CD14-positive monocyte (primary cell): ENCODE measurements at regions not wholly inside any gene's neighbourhood (a gene's known extent, or its start where the extent isn't known, plus 50 kb on each side); places are given as distances from the start of the nearest gene placed in this dataset.

Experiments used
- DNase-seq, 3 donors: peaks; one replicate each; pipeline ENCODE4 v3.0.0-alpha.2; 2011 to 2022
- H2AFZ ChIP-seq: 2 replicates; pipeline ENCODE4 v1.6.0; 2012; ENCODE audit warnings: mild to moderate bottlenecking, low read depth, low read length, inconsistent platforms; ENCODE audit not compliant: insufficient read depth, poor library complexity, severe bottlenecking
- H3K27ac ChIP-seq, 2 donors: 1 replicate in 1 of 2; 2 replicates in 1 of 2; pipeline ENCODE4 v1.5.1; 2012 to 2013; ENCODE audit warnings: low read length in 2 of 2, control low read depth in 1 of 2, inconsistent platforms in 1 of 2, low read depth in 1 of 2, mild to moderate bottlenecking in 1 of 2
- H3K27me3 ChIP-seq, 2 donors: one replicate each; pipeline versions ENCODE4 v1.6.0 to v1.6.1; 2011 to 2013; ENCODE audit warnings: low read length in 2 of 2; ENCODE audit not compliant: control insufficient read depth in 2 of 2, insufficient read depth in 2 of 2
- H3K36me3 ChIP-seq, 2 donors: replicated peaks in 1 of 2; 1 replicate in 1 of 2; 2 replicates in 1 of 2; pipeline versions ENCODE4 v1.5.1 to v1.6.1; 2012 to 2013; ENCODE audit warnings: low read length in 2 of 2, control low read depth in 1 of 2, inconsistent platforms in 1 of 2, mild to moderate bottlenecking in 1 of 2; ENCODE audit not compliant: insufficient read depth in 2 of 2, control insufficient read depth in 1 of 2
- H3K4me1 ChIP-seq, 2 donors: 1 replicate in 1 of 2; 2 replicates in 1 of 2; pipeline versions ENCODE4 v1.5.1 to v1.6.1; 2012 to 2013; ENCODE audit warnings: low read length in 2 of 2, control low read depth in 1 of 2, inconsistent platforms in 1 of 2, mild to moderate bottlenecking in 1 of 2, moderate library complexity in 1 of 2; ENCODE audit not compliant: insufficient read depth in 2 of 2, control insufficient read depth in 1 of 2
- H3K4me2 ChIP-seq: replicated peaks from 2 replicates; pipeline ENCODE3; 2012; ENCODE audit warnings: low read length, moderate library complexity, mild to moderate bottlenecking; ENCODE audit not compliant: poor library complexity, severe bottlenecking; ENCODE audit errors: extremely low read depth
- H3K4me3 ChIP-seq, 3 experiments: fragments of 200-600 bp in 1 of 3; sonication (generic) in 1 of 3; replicated peaks in 1 of 3; 1 replicate in 2 of 3; 2 replicates in 1 of 3; pipeline ENCODE4 v1.5.1; 2011 to 2013; ENCODE audit warnings: low read length in 3 of 3, mild to moderate bottlenecking in 3 of 3, control low read depth in 2 of 3, low read depth in 2 of 3, inconsistent platforms in 1 of 3, moderate library complexity in 1 of 3
- H3K79me2 ChIP-seq: 2 replicates; pipeline ENCODE4 v1.6.0; 2012; ENCODE audit warnings: mild to moderate bottlenecking, control low read depth, inconsistent platforms, low read length, moderate library complexity; ENCODE audit not compliant: insufficient read depth
- H3K9ac ChIP-seq: 2 replicates; pipeline ENCODE4 v1.6.0; 2017; ENCODE audit warnings: low read length, mild to moderate bottlenecking; ENCODE audit not compliant: insufficient read depth, poor library complexity, severe bottlenecking
- H3K9me3 ChIP-seq, 2 donors: replicated peaks in 1 of 2; 1 replicate in 1 of 2; 2 replicates in 1 of 2; pipeline versions ENCODE4 v1.5.1 to v1.6.1; 2012 to 2013; ENCODE audit warnings: low read length in 2 of 2, control low read depth in 1 of 2; ENCODE audit not compliant: control insufficient read depth in 1 of 2, insufficient read depth in 1 of 2
- H4K20me1 ChIP-seq: 2 replicates; pipeline ENCODE4 v1.6.0; 2012; ENCODE audit warnings: mild to moderate bottlenecking, low read length, control low read depth, moderate library complexity; ENCODE audit not compliant: insufficient read depth
- H3K27ac Mint-ChIP-seq, 7 donors: one replicate each; pipeline ENCODE4 v1.8.0; 2020; ENCODE audit warnings: mild to moderate bottlenecking in 7 of 7, mixed read lengths in 7 of 7, moderate library complexity in 6 of 7, inconsistent platforms in 2 of 7
- H3K27me3 Mint-ChIP-seq, 3 donors: one replicate each; pipeline ENCODE4 v1.8.0; 2021 to 2022; ENCODE audit warnings: low read depth in 3 of 3, mild to moderate bottlenecking in 3 of 3, mixed read lengths in 3 of 3, moderate library complexity in 3 of 3, inconsistent platforms in 1 of 3
- H3K36me3 Mint-ChIP-seq, 2 donors: one replicate each; pipeline ENCODE4 v1.8.0; 2020; ENCODE audit warnings: mixed read lengths in 2 of 2, inconsistent platforms in 1 of 2, mild to moderate bottlenecking in 1 of 2
- H3K4me1 Mint-ChIP-seq: one replicate; pipeline ENCODE4 v1.8.0; 2020; ENCODE audit warnings: mild to moderate bottlenecking, mixed read lengths
- H3K4me3 Mint-ChIP-seq, 2 donors: one replicate each; pipeline ENCODE4 v1.8.0; 2020; ENCODE audit warnings: mild to moderate bottlenecking in 2 of 2, mixed read lengths in 2 of 2, moderate library complexity in 1 of 2
- H3K9me3 Mint-ChIP-seq, 7 donors: one replicate each; pipeline ENCODE4 v1.8.0; 2020 to 2022; ENCODE audit warnings: mixed read lengths in 7 of 7, mild to moderate bottlenecking in 6 of 7, moderate library complexity in 6 of 7, inconsistent platforms in 2 of 7
- WGBS: methylation state at CpG from one replicate; pipeline ENCODE4 v1.1.5; 2013; ENCODE audit warnings: missing lambda C conversion rate; ENCODE audit not compliant: insufficient coverage; 5-methylcytosine and 5-hydroxymethylcytosine counted together
- intact Hi-C, 2 donors: fragments of 100-400 bp; cut with micrococcal nuclease; formaldehyde crosslinking; loops; one replicate each; pipeline versions ENCODE4 v1.15.0 to v1.15.1; 2023
- TF ChIP-seq, protein P1 (sequence below): fragments of 200-600 bp; IDR thresholded peaks from one replicate; pipeline ENCODE4 v1.8.0; 2022; ENCODE audit warnings: antibody characterized with exemption, mild to moderate bottlenecking

DNA sequence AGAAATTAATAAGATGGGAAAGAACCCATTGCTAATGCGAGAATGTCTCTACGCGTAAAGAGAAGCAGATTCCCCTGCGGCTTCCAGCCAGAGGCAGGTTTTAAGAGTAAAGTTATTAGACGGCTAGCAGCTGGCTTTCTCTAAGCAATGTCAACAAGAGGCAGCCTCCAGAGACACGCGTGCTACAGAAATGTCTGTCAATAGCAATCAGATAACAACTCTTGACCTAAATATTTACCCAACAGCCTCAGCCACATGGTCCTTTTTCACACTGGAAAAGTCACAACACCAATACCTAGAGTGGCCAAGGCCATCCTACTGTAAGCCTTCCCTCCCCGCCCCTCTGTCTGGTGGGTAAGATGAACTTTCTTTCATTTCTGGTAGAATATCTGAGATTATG, 146.0 kb upstream of the SFSWAP start:
- no peaks in the 10 kb centered on the region for H3K4me1 Mint-ChIP-seq
- intact Hi-C loops = no loop called here

DNA sequence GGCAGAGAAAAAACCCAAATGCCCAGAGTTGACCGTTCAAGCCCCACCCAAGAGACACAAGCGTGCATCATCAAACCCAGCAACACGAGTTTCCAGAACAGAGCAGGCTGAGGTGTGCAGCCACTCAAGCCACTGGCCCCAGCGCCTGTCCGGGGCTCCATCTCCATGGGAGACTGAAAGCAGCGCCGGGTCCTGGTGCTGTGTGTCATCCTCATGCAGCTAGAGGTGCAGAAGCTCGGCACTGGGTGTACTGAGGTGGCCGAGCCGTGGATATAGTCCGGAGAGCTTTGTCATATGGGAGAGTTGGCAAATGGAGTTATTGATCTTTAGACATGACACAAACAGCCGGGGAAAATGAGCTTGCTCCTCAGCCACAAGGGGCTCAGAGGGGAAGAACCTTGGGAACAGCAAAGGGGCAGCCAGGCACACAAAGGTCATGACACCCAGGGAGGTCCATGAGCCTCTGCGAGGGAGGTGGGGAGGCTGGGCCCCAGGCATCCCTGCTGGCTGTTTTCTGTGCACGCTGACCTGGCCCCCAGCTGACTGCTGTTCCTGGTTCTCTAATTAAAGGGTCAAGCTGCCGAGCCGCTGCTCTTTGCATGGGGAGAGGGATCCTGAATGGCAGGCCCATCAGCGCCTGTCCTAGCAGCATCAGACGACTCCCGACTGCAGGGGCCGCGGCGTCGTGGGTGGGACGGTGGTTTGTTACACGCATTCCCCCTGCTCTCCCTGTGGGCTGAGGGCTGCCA, 145.4 kb upstream of the SFSWAP start:
- no peak overlapping the region for H3K27ac Mint-ChIP-seq
- WGBS = 90% methylated on average over 16 of the region's 25 CpGs
- TF ChIP-seq, protein P1, sequence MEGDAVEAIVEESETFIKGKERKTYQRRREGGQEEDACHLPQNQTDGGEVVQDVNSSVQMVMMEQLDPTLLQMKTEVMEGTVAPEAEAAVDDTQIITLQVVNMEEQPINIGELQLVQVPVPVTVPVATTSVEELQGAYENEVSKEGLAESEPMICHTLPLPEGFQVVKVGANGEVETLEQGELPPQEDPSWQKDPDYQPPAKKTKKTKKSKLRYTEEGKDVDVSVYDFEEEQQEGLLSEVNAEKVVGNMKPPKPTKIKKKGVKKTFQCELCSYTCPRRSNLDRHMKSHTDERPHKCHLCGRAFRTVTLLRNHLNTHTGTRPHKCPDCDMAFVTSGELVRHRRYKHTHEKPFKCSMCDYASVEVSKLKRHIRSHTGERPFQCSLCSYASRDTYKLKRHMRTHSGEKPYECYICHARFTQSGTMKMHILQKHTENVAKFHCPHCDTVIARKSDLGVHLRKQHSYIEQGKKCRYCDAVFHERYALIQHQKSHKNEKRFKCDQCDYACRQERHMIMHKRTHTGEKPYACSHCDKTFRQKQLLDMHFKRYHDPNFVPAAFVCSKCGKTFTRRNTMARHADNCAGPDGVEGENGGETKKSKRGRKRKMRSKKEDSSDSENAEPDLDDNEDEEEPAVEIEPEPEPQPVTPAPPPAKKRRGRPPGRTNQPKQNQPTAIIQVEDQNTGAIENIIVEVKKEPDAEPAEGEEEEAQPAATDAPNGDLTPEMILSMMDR = no peak
- Histone ChIP-seq H3K4me2 (no peak overlapping the region), H3K79me2 (no peaks in the 10 kb centered on the region), H2AFZ (no peak overlapping the region), H3K9me3 (no peaks in the 10 kb centered on the region), H3K4me3 (no peak overlapping the region), H3K36me3 (no peaks in the 10 kb centered on the region), H3K27ac (no peak overlapping the region), H4K20me1 (no peaks in the 10 kb centered on the region), H3K4me1 (no peaks in the 10 kb centered on the region), H3K9ac (no peak overlapping the region), H3K27me3 (no peaks in the 10 kb centered on the region)
- no peaks in the 10 kb centered on the region for H3K4me1 Mint-ChIP-seq
- intact Hi-C loops = no loop called here
- DNase-seq = no peak
- no peaks in the 10 kb centered on the region for H3K36me3 Mint-ChIP-seq
- peaks cover 2 to 4% (median 3%) of the 10 kb centered on the region in 3 donors for H3K27me3 Mint-ChIP-seq
- H3K4me3 Mint-ChIP-seq = no peak overlapping the region
- no peaks in the 10 kb centered on the region for H3K9me3 Mint-ChIP-seq

More for the DNA sequence above, 146.0 kb upstream of the SFSWAP start:
- Histone ChIP-seq H3K27ac (no peak overlapping the region), H3K9ac (no peak overlapping the region), H3K9me3 (no peaks in the 10 kb centered on the region), H3K79me2 (no peaks in the 10 kb centered on the region), H3K36me3 (no peaks in the 10 kb centered on the region), H3K4me1 (no peaks in the 10 kb centered on the region), H4K20me1 (no peaks in the 10 kb centered on the region), H3K4me2 (no peak overlapping the region), H3K4me3 (no peak overlapping the region), H2AFZ (no peak overlapping the region), H3K27me3 (no peaks in the 10 kb centered on the region)
- no peak for DNase-seq
- peaks cover 2 to 4% (median 3%) of the 10 kb centered on the region in 3 donors for H3K27me3 Mint-ChIP-seq
- no peak overlapping the region for H3K4me3 Mint-ChIP-seq
- no peaks in the 10 kb centered on the region for H3K36me3 Mint-ChIP-seq
- TF ChIP-seq, protein P1 = no peak
- peaks cover 0 to 5% (median 2%) of the 10 kb centered on the region in 7 donors for H3K9me3 Mint-ChIP-seq
- no peak overlapping the region for H3K27ac Mint-ChIP-seq
- WGBS = 100% methylated on average over 6 of the region's 8 CpGs
